ENCODE measurements at regions not wholly inside any gene's neighbourhood (a gene's known extent, or its start where the extent isn't known, plus 50 kb on each side); places are given as distances from the start of the nearest gene placed in this dataset.

DNA sequence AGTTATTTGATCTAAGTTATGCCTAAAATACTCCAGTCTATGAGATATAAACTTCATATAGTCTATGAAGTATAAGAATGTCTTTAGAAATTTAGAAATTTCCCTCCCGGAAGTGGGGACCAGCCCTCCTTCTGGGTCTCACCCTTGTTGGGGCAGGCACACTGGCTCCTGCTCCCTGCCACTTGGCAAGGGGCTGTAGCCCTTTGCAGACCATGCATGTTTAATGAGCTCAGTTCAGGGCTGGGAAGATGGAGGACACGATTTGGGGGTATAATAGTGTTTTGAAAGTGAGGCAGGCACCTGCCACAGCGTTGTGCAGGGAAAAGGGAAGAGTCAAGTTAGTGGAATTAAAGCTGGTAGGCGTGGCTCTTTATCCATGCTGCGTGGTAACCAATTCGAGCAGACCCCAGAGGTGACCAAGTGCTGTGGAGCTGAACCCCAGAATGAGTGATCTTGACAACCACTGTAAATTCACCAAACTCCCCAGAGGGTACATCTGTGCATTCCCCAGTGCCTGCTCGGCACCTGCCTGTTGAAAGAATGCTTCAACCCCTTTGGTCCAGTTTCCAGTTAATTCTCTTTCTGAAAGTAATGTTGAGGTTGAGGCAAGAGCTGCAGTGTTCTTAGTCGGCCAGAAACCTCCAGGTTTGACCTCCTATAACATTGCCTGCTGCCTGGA is 79.6 kb downstream of the DOP1B start:
- TF ChIP-seq, protein P1, sequence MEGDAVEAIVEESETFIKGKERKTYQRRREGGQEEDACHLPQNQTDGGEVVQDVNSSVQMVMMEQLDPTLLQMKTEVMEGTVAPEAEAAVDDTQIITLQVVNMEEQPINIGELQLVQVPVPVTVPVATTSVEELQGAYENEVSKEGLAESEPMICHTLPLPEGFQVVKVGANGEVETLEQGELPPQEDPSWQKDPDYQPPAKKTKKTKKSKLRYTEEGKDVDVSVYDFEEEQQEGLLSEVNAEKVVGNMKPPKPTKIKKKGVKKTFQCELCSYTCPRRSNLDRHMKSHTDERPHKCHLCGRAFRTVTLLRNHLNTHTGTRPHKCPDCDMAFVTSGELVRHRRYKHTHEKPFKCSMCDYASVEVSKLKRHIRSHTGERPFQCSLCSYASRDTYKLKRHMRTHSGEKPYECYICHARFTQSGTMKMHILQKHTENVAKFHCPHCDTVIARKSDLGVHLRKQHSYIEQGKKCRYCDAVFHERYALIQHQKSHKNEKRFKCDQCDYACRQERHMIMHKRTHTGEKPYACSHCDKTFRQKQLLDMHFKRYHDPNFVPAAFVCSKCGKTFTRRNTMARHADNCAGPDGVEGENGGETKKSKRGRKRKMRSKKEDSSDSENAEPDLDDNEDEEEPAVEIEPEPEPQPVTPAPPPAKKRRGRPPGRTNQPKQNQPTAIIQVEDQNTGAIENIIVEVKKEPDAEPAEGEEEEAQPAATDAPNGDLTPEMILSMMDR (IDR thresholded peaks at IDR 0.05): no peak
- no peak for TF ChIP-seq EZH2 (IDR thresholded peaks at IDR 0.05; ENCODE audit: borderline replicate concordance, insufficient read depth, low read depth, low read length, poor library complexity, severe bottlenecking)

All from B cell (primary cell).